A673 (cell line): ENCODE measurements at regions not wholly inside any gene's neighbourhood (a gene's known extent, or its start where the extent isn't known, plus 50 kb on each side); places are given as distances from the start of the nearest gene placed in this dataset.

Source experiments
- BruUV-seq: library from RNA; stranded (reverse); fragments of 400-500 nt; replicated peaks from 2 replicates; lab custom pipeline; 2021; lab: Mats Ljungman, UMichigan
- CTCF ChIA-PET: fragments of 300-600 bp; sonication (Branson Sonifier 250); formaldehyde crosslinking; loops from one replicate; lab custom pipeline; 2022; ENCODE audit warnings: antibody characterized with exemption; lab: Charles Lee
- POLR2A ChIA-PET: fragments of 300-600 bp; sonication (Branson Sonifier 250); formaldehyde crosslinking; loops from one replicate; lab custom pipeline; 2022; ENCODE audit warnings: antibody characterized with exemption; ENCODE audit not compliant: low non-redundant PET; lab: Charles Lee
- DNase-seq: peaks from one replicate; pipeline ENCODE4 v3.0.0-alpha.2; 2015; ENCODE audit warnings: low spot score
- H3K27ac ChIP-seq: fragments of 200-600 bp; sonication (generic); 2 replicates; pipeline ENCODE4 v1.5.1; 2016; ENCODE audit warnings: mixed run types, low read depth, mild to moderate bottlenecking, mixed read lengths, antibody characterized with exemption, low read length; ENCODE audit not compliant: poor library complexity, severe bottlenecking
- H3K27me3 ChIP-seq: fragments of 200-600 bp; sonication (generic); replicated peaks from 2 replicates; pipeline ENCODE4 v1.6.1; 2017; ENCODE audit warnings: mixed run types, low read depth, mild to moderate bottlenecking, mixed read lengths, antibody characterized with exemption, low read length; ENCODE audit not compliant: insufficient read depth, poor library complexity
- H3K36me3 ChIP-seq: fragments of 200-600 bp; sonication (generic); 2 replicates; pipeline ENCODE4 v1.6.1; 2016; ENCODE audit warnings: mixed run types, mild to moderate bottlenecking, mixed read lengths, antibody characterized with exemption, low read length; ENCODE audit not compliant: insufficient read depth, poor library complexity, severe bottlenecking
- H3K4me1 ChIP-seq: fragments of 200-600 bp; sonication (generic); 2 replicates; pipeline ENCODE4 v1.6.1; 2017; ENCODE audit warnings: mixed run types, mild to moderate bottlenecking, mixed read lengths, antibody characterized with exemption, low read length; ENCODE audit not compliant: insufficient read depth, poor library complexity, severe bottlenecking
- H3K4me3 ChIP-seq: fragments of 200-600 bp; sonication (generic); 2 replicates; pipeline ENCODE4 v1.5.1; 2016; ENCODE audit warnings: low read depth, mixed run types, mild to moderate bottlenecking, mixed read lengths, low read length; ENCODE audit not compliant: poor library complexity, severe bottlenecking
- H3K9me3 ChIP-seq: fragments of 200-600 bp; sonication (generic); 2 replicates; pipeline ENCODE4 v1.6.1; 2016; ENCODE audit warnings: mixed run types, low read depth, mild to moderate bottlenecking, mixed read lengths, antibody characterized with exemption, low read length; ENCODE audit not compliant: poor library complexity, severe bottlenecking
- CTCF ChIP-seq: fragments of 300-800, 200-600 bp; sonication (generic); conservative IDR thresholded peaks from 2 replicates; pipeline ENCODE4 v1.5.1; 2017; ENCODE audit warnings: low read depth, mild to moderate bottlenecking, antibody characterized with exemption, low read length, moderate library complexity, mixed read lengths
- EZH2 ChIP-seq: fragments of 200-600 bp; sonication (generic); IDR thresholded peaks from 2 replicates; pipeline ENCODE4 v1.6.1; 2017; ENCODE audit warnings: borderline replicate concordance, low read depth, mild to moderate bottlenecking, mixed read lengths, antibody characterized with exemption, low read length; ENCODE audit not compliant: poor library complexity, severe bottlenecking
- intact Hi-C: fragments of 100-400 bp; cut with micrococcal nuclease; formaldehyde crosslinking; loops from one replicate; pipeline ENCODE4 v1.10.0; 2022; ENCODE audit not compliant: unreplicated experiment

- Histone ChIP-seq H3K4me1 (no peaks in the 10 kb centered on the region), H3K27ac (no peak overlapping the region), H3K27me3 (peaks cover 18% of the 10 kb centered on the region), H3K9me3 (no peaks in the 10 kb centered on the region), H3K4me3 (no peak overlapping the region), H3K36me3 (no peaks in the 10 kb centered on the region)
- ChIA-PET POLR2A (no interaction called here), CTCF (no interaction called here)
- no TSS peak for BruUV-seq
- DNase-seq, result no peak
- intact Hi-C loops, result no loop called here
- TF ChIP-seq CTCF, result no peak
- no peak for TF ChIP-seq EZH2
Measured at GRCh38 chr11:116084511-116084910, 580.3 kb upstream of the CADM1 start.

DNA sequence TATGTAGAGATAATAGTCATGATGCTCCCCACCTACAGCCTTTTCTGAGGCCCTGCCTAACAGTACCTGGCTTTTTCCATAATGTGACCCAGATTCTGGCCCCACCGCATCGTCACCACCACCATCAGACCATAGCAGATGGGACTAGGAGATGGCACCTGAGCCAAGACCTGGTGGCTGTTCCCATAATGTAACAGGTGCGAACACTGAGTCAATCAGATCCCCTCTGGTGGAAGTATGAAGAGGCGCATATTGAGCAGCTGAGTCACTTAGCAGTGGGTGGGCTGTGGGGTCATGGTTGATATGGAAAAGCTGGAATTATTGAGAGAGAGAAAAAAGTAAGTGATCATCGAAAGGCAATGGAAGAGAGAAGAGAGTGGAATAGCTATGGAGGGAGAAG lies 578.0 kb upstream of the CADM1 start:
- intact Hi-C loops, result no loop called here
- no peaks in the 10 kb centered on the region for H3K9me3 ChIP-seq
- no TSS peak for BruUV-seq
- TF ChIP-seq CTCF, result no peak
- no peak for TF ChIP-seq EZH2
- H3K36me3 ChIP-seq, result no peaks in the 10 kb centered on the region
- POLR2A ChIA-PET, result no interaction called here
- H3K4me1 ChIP-seq, result no peaks in the 10 kb centered on the region
- H3K4me3 ChIP-seq, result no peak overlapping the region
- no peak overlapping the region for H3K27ac ChIP-seq
- no peak for DNase-seq
- CTCF ChIA-PET, result no interaction called here
- H3K27me3 ChIP-seq, result peaks cover 18% of the 10 kb centered on the region

GRCh38 chr11:116079580-116079979 lies 575.4 kb upstream of the CADM1 start:
- Histone ChIP-seq H3K36me3 (no peaks in the 10 kb centered on the region), H3K4me1 (no peaks in the 10 kb centered on the region), H3K27me3 (peaks cover 9% of the 10 kb centered on the region), H3K4me3 (no peak overlapping the region), H3K9me3 (no peaks in the 10 kb centered on the region), H3K27ac (no peak overlapping the region)
- no TSS peak for BruUV-seq
- intact Hi-C loops, result no loop called here
- no peak for DNase-seq
- TF ChIP-seq CTCF (no peak), EZH2 (no peak)
- CTCF ChIA-PET, result no interaction called here
- POLR2A ChIA-PET, result no interaction called here
